ENCODE measurements at regions not wholly inside any gene's neighbourhood (a gene's known extent, or its start where the extent isn't known, plus 50 kb on each side); places are given as distances from the start of the nearest gene placed in this dataset.

- TF ChIP-seq CTCF (IDR thresholded peaks at IDR 0.05 in 2 of 3, conservative IDR thresholded peaks at IDR 0.05 in 1 of 3; ENCODE audit: control insufficient read depth in 2 of 3, extremely low read depth in 1 of 3, insufficient read depth in 1 of 3, low read depth in 3 of 3, low read length in 3 of 3) (no peak), CEBPZ (IDR thresholded peaks at IDR 0.05; ENCODE audit: low read depth, low read length) (no peak), POLR2A (IDR thresholded peaks at IDR 0.05; ENCODE audit: low read depth, low read length) (no peak), NRF1 (conservative IDR thresholded peaks at IDR 0.05; ENCODE audit: low read depth, low read length) (no peak), RAD21 (IDR thresholded peaks at IDR 0.05; ENCODE audit: insufficient read depth, low read depth, low read length) (no peak), CREB1 (IDR thresholded peaks at IDR 0.05; ENCODE audit: low read depth) (no peak), BMI1 (IDR thresholded peaks at IDR 0.05; ENCODE audit: borderline replicate concordance) (no peak), YY1 (IDR thresholded peaks at IDR 0.05; ENCODE audit: low read depth, low read length) (no peak), POLR2AphosphoS5 (IDR thresholded peaks at IDR 0.05; ENCODE audit: low read length) (no peak), SMC3 (IDR thresholded peaks at IDR 0.05; ENCODE audit: borderline replicate concordance, low read length) (no peak), ZBTB40 (IDR thresholded peaks at IDR 0.05; ENCODE audit: borderline replicate concordance) (no peak)
These were observed 112.1 kb upstream of the TIAM1 start for GRCh38 chr21:31456201-31456600.
